GM21619 (cell line): ENCODE measurements at regions not wholly inside any gene's neighbourhood (a gene's known extent, or its start where the extent isn't known, plus 50 kb on each side); places are given as distances from the start of the nearest gene placed in this dataset.

Experiments used
- ATAC-seq: cut with Tn5 transposase; IDR thresholded peaks from one replicate; pipeline ENCODE4 v1.9.1; 2021; ENCODE audit not compliant: unreplicated experiment

DNA sequence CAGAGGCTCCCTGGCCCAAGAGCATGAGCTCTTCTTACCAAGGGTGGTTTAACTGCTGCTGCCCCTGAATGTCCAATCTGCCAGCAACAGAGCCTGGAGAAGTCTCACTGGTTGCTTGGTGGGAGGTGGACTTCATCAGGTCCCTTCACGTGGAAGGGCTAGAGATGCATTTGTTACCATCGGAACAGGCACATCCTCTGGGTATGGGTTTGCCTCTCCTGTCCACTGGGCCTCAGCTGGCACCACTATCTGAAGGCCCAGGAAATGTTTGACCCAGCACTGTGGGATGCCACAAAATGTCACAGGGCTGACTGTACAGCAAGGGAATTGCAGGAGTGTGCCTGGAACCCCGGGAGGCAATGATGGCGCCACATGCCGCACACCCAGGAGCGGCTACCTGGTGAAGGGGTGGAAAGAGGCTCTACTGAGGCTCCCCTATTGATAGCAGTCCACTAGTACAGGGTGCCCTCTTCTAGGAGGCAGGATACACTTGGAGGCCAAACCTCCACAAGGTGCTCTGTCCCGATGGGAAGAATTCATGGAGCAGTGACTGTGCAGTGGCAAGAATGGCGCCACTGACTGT is 603.1 kb upstream of the MGMT start:
- ATAC-seq: no peak

DNA sequence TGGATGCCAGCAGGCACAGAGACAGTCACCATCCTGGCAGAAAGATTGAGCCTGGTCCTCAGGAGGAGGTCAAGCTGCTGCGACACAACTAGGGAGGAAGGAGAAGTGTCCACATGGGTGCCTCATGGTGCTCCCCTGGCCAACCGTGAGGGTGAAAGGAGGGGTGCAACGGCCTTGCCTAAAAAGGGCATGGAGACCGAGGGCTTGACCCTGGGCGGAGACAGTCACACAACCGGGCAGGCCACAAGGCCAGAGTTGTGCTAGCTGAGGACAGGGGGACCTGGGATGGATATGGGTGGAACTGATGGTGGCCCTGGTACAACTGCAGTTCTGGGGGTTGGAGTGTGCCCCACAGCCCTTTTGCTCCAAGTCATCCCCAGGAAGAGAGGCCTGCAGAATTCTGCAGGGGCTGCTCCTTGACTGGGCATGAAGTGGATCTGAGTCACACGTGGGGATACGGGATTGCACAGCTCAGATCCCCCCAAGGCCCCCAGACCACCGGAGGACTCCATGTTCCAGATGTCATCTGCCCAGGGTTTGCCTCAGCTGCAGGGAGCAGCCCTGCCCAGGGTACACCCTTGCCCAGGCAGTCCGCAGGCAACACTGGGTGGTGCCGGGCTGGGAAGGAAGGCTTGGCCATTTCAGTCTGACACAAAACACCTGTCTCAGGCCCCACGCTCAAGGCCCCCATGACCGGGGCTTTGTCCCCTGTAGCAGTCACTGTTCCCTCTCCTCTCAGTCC is 602.3 kb upstream of the MGMT start:
- ATAC-seq: no peak

DNA sequence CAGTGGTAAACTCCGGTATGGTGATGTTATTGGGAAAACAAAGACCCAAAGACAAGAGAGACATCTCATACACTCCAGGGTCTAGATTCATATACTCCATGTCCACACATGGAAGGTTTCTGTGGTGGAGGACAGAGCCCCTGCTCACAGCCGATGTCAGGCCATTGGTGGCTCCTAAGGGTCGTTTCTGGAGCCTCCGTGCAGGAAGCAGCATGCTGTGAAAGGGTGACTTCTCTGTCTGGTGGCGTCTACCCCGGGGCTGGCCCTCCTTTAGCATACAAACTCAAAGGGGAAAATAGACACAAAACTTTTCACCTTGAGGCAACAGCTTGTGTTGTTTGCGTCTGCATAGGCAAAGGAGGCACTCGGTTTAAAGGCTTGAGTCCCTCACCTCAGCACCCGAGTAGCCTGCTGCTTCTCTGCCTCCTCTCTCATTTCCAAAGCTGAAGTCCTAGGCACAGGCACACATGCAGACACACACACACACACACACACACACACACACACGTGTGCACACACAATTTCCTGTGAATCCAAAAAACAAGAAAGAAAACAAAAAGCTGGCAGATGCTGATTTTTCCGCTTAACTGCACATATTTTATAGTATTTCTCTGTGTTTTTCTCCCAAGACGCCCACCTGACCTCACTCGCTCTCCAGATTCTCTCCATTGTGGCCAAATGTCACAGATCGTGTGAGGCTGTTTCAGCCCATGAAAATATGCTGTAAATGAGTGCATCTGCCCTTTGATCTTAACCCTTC is 601.4 kb upstream of the MGMT start:
- no peak for ATAC-seq

DNA sequence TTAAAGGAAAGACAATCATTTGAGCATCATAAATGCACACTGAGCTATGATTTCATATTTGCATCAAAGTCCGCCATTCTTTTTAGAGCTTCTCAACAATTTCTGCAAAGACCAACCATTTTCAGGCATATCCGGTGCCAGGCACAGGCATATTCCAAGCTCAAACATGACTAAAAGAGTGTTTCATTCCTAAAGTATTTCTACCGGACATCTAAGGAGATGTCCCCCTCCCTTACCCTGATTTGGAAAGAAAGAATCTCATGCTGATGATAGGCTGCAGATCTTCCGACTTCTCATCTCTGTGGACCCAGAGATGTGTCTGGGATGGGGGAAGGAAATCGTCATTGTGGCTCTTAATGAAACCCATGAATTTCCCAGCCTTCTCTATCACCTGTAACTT is 600.5 kb upstream of the MGMT start:
- ATAC-seq: no peak

DNA sequence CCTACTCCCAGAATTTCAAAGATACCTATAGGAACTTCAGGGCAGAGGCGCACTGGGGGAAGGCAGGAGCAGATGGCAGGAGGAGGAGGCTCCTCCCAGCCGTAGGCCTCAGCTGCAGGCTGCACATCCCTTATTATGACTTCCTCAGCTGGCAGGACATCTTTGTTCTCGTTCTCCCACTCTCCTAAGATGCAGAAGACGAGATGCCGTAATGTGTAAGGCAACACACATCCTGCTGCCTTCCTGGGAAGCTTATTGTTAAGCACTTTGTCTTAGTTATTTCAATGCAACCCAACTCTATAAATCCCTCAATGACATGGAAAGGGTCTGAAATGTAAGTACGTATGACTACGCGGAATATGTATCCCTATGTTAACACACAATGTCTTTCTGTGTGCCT is 599.8 kb upstream of the MGMT start:
- ATAC-seq: no peak

DNA sequence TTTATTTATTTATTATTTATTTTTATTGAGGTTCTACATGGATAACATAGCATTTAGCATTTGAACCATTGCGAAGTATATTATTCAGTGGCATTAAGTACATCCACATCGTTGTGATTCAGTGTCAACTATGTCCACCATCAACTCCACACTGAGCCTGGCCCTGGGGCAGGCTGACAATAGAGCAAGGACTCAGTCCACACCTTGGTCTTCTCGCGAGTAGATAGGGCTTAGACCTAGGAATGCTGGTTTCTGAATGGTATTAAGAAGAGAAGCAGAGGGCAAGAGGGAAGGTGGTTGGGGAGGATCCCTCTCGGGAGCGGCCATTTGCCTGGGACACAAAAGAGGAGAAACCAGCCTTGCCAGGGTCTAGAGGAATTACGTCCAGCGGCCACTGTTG is 599.2 kb upstream of the MGMT start:
- no peak for ATAC-seq

DNA sequence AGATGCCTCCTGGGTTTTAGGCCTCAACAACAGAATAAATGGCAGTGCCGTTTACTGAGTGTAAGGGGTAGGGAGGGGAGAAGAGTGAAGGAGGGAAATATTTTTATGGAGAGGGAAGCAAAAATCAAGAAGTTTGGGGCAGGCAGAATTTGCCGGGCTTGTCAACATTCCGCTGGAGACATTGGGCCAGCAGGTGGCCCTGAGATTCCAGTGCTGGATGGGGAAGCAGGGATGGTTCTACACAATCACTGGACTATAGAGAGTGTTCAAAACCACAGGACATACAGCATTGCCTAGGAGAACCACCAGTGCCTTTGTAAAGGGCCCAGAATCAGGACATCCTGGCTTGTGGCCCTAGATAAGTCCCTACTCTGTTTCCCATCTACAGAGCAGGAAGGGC is 598.6 kb upstream of the MGMT start:
- no peak for ATAC-seq

DNA sequence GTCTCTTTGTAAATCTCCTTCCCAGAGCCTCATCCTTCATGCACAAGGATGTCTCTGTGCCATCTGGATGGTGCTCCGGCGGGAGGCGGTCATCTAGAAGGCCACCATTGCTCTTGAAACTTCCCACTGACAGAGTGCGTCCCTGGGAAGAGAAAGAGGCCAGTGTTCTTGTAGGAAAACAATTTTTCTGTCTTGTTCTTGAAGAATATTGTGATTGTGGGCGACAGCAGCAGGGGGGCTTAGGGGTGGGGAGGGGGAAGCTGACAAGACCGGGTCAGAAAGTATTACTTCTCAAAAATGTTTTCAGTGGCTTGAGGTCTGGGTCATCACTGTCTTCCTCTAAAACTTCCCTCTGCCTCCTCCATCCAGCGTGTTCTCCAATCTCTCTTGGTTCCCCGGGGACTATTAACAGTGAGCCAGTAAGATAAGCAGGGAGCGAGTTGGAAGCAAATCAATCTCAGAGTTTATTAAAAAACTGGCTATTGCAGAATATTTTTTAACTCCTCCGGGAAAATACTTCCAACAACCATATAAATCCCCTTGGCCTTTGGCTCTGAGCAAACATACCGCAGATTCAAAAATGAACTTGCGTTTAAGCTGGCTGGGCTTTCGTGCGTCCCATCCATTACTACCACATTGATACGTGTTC is 597.8 kb upstream of the MGMT start:
- ATAC-seq: no peak

DNA sequence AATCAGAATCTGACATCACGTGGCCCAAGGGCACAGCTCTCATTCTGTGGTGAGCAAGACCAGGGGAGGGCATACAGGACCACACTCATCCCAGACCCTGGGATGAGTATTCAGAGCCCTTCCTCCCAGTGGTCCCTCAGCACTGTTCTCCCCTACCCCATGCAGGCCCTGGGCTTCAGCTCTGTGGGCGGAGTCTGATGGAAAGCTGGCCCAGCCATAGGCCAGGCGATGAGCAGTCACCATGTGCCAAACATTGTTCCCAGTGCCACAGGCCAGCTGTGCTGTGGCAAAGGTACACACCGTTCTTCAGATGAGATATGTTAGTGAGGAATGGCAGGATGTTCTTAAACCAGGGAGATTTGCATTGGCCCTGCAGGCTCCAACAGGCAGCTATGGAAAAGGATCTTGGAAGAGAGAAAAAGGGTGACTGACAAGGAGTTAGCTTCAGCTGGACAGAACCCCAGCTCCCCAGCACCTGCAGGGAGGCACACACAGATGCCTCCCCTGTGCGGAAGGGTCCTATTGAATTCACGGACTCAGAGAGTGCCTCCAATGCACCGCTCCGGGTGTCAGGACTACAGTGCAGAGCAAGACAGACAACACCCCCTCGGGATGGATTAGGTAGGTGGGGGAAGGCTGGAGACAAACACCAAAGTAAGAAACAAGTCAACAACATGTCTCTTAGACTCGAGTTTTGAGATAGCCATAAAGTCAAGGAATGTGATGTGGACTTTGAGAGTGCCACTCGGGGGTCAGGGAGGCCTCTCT is 596.0 kb upstream of the MGMT start:
- no peak for ATAC-seq

DNA sequence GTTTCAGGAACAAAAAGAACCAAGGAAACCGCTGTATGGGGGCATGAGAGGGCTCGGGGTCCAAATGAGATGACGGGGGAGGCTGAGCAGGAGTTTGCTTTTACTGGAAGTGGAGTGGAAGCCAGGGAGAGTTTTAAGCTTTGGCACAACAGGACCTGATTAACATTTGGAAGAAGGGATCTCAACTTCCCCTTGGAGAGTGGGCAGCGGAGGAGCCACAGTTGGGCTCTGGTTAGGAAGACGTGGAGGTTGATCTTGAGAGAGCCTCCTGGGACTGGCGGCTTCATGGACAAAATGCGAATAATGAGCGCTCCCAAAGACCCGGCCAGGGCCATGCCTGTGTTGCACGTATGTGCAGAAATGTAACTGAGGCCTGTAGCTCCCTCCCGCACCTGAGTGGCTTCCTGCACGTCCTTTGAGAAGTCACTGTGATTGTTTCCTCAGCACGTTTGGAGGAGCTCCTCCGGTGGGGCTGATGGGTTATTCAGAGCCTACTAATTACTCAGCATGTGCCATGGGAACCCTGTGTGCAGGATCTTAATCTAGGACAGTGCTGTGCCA is 595.3 kb upstream of the MGMT start:
- ATAC-seq: no peak

DNA sequence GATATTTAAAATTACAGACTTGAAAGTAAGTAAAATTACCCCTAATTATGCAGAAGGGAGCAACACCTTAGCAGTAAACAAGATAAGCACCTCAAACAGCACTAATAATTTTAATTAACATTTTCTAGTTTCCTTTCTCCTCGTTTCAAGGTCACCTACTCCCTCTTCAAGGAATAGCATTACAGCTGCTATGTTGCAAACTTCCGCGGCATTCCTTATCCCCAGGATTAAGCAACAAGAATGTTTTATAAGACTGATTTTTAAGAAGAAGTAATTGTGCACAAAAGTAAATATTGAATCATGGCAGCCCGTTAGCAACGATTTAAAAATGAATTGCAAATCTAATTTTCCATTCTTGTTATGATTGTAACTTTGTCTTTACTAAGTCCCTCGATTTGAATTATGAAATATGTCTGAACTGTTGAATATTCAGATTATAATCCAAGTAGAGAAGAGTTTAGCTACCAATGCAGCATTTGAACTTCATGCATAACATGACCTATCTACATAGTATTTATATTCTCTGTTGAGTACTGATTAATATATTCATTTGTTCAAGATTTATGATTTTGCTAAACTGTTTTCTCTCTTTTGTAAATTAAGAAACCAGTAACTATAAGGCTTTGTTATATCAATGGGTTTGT is 593.5 kb upstream of the MGMT start:
- no peak for ATAC-seq

DNA sequence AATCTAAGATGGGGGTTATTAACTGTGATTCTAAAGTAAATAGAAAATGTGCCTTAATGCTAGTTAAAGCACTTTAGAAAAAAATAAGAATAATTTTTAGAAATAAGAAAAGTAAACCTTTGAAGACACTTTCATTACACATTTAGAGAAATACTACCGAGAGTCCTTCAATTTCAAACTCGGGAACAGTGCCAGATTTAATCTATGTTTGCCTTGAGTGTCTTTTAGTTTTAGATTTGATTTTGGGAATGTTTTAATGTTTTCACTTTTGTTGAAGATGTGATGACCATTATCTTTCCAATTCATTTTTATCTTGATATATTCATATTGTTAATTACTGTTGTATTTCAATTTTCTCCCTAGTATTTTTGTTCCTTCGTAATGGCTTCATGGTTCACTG is 592.7 kb upstream of the MGMT start:
- no peak for ATAC-seq

DNA sequence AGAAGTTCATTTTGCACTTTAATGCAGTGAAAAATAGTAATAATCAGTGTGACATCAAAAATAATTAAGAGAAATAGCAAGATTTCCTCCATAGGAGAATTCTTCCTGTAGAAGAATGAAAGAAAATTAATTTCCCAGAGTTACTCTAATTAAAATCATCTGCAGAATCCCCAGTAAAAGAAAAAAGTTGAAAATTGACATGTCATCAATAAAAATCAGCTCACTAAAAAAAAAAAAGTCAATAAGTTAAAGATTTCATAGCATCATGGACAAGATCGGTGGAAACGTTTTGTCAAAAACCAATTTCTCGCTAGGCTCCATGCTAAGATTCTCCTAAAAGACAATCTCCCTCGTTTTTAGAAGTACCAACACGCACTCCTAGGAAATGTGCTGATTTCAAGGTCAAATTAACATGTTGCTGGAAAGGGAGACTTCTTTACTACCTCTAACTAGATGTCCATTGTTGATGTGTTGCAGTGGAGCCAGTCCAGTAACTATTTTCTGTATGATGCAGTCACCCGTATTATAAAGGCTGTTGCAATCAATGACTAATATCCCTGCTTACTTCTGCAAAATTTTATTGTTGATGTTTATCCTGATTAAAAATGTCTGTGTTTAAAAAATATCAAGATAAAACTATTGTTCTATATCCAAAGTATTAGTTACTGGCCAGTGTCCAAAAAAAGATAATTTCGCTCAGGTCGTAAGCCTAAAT is 591.9 kb upstream of the MGMT start:
- ATAC-seq: no peak

DNA sequence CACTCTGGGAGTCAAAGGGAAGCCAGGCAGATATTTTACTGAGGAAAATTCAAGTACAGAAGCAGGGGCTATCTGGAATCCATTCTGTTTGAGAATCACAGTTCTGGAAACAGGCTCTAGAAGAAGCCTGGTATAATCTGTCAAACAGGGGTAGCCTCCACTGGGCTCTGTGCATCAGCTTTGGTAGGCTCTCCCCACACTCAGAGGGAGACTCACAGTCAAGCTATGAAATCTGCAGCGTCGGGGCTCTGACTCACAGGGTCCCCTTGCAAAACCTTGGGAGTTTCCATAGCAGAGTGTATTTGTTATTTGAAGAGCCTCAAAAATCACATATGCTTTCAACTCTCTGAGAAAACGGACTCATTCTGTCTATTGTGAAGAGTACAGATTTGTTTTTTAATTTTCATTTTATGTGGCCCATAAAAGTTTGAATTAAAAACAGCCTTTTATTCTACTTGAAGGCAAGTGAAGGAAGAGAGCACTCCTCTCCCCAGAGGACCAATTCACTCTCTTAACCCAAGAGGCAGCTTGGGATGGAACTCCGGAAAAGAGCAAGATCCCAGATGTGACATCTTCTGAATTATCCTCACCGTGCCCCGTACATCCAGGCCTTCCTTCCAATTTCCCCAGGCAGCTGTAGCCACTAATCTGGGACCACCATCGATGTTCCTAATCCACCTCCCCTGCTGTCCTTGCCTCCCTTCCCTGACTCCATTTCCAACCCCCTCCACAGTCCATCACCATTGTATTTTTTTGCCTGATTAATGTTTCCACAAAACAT is 590.9 kb upstream of the MGMT start:
- ATAC-seq: no peak

DNA sequence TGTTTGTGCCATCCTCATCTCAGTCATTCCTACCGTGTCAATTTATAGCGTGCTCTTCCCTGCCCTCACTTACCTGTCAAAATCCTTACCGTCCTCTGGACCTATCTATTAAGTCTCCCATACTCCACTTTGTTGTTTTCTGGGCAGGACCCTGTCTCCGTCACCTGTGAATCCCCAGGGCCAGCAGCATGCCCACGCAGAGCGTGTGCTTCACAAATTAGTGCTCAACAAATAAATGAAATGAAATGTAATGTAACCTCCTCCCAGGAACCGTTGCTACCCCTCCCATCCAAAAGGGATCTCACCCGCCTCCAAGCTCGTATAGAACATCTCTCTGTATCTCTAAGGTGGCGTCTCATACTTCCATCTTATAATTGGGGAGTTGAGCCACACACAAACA is 589.9 kb upstream of the MGMT start:
- ATAC-seq: no peak

DNA sequence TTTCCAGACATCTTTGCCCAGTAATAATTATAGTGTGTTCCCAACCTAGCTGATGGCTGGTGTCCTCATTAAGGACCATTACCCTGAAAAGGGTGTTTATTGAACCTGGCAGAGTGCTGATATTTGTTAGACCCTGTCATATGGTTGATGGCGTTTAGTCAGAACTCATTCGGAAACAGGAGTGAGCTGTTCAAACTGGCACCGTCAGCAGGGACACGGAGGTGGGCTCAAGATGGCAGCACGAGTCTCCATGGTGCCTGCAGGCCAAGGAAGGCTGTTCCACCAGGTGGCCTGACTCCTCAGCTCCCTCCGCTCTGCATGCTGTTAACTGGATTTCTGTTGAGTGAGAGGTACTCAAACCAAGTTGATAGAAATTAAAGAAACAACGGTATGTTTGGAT is 589.1 kb upstream of the MGMT start:
- no peak for ATAC-seq

DNA sequence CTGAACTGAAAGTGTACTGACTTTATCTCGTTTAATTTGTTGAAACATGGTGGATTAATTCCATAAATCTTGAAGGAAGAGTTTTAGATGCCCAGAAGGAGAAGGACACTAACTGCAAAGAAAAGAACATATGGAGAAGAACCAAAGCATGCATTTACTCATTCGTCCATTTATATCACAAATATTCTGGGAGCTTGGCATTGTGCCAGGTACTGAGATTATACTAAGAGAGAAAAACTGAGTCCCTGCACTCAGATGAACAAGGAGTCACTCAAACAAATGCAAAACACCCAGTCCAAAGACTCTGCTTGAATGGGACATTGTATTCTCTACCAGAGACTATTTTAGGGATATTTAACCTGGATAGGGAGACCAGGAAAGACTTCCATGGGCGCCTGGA is 588.0 kb upstream of the MGMT start:
- ATAC-seq: no peak

DNA sequence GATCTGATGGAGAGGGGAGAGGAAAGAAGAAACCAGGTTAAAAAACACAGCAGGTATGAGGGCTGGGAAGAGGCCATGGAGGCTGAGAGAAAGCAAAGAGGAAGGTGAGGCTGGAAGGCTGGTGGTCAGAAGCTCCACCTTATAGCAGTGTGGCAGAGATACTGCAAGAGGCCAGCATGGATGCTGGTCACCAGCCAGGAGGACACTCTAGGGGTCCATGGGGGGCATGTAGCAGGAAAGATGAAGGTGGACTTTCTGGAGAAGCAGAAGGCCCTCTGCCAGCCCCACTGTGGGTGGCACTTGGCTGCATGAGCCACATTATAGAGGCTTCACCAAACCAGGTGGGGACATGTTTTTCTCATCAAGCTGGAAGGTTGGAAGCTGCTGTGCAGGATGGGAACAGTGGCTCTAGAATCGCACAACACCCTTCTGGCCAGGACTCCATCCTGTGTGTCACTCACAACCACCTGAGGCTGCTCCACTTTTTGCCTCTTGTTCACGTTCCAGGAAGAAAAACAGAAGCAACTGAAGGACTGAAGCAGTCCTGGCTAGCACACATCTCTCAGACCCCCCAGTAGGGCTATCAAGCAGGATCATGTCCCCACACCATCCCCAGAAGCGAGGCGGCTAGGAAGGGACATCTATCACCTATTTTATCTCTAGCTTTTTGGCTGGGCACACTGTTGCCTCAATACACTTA is 587.5 kb upstream of the MGMT start:
- ATAC-seq: no peak
